Activated T-helper 1 cell treated with anti-CD3 and anti-CD28 coated beads, Interleukin-12 subunit alpha, Interleukin-12 subunit beta, Interleukin-2, Interleukin-4 antibody, amounts not matched to agents 30 ng/mL and 10 ng/mL and 1 ng/mL, durations not matched to agents 14 hours and 24 hours and 36 hours (primary cell): ENCODE measurements at regions not wholly inside any gene's neighbourhood (a gene's known extent, or its start where the extent isn't known, plus 50 kb on each side); places are given as distances from the start of the nearest gene placed in this dataset.

Experiments
- DNase-seq: peaks from one replicate; pipeline ENCODE4 v3.0.0; 2021; ENCODE audit warnings: low spot score
- H3K27ac Mint-ChIP-seq: one replicate; pipeline ENCODE4 v1.8.0; 2021; ENCODE audit warnings: mild to moderate bottlenecking, mixed read lengths
- H3K27me3 Mint-ChIP-seq: one replicate; pipeline ENCODE4 v1.8.0; 2022; ENCODE audit warnings: mild to moderate bottlenecking, moderate library complexity, mixed read lengths; ENCODE audit not compliant: insufficient read depth
- H3K36me3 Mint-ChIP-seq: one replicate; pipeline ENCODE4 v1.8.0; 2021; ENCODE audit warnings: low read depth, mixed read lengths
- H3K4me1 Mint-ChIP-seq: one replicate; pipeline ENCODE4 v1.8.0; 2021; ENCODE audit warnings: low read depth, mixed read lengths
- H3K4me3 Mint-ChIP-seq: one replicate; pipeline ENCODE4 v1.8.0; 2021; ENCODE audit warnings: mild to moderate bottlenecking, moderate library complexity, mixed read lengths
- H3K9me3 Mint-ChIP-seq: one replicate; pipeline ENCODE4 v1.8.0; 2021; ENCODE audit warnings: mixed read lengths
- intact Hi-C: fragments of 100-400 bp; cut with micrococcal nuclease; formaldehyde crosslinking; loops from one replicate; pipeline ENCODE4 v1.15.1; 2024

DNA sequence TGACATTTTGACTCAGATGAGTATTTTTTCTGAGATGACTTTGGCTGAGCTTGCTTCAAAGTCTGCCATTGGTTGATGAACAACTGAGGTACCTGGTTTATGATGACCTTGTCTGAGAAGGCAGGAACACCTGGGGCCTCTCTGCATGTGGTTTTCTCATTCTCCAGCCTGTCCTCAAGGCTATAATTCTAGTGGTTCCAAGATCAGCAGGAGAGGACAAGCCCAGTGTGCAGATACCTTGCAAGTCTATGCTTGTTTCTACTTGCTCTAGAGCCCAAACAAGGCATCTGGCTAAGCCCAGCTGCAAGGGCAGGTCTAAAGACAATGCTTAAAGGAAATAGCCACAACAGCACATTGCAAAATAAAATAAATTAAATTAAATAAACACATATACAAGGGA lies 1100.0 kb downstream of the NLGN4Y start:
- no peaks in the 10 kb centered on the region for H3K4me1 Mint-ChIP-seq
- no peak for DNase-seq
- no peaks in the 10 kb centered on the region for H3K36me3 Mint-ChIP-seq
- no peak overlapping the region for H3K27ac Mint-ChIP-seq
- intact Hi-C loops: no loop called here
- no peak overlapping the region for H3K4me3 Mint-ChIP-seq
- H3K9me3 Mint-ChIP-seq: peaks cover 5% of the 10 kb centered on the region
- no peaks in the 10 kb centered on the region for H3K27me3 Mint-ChIP-seq

DNA sequence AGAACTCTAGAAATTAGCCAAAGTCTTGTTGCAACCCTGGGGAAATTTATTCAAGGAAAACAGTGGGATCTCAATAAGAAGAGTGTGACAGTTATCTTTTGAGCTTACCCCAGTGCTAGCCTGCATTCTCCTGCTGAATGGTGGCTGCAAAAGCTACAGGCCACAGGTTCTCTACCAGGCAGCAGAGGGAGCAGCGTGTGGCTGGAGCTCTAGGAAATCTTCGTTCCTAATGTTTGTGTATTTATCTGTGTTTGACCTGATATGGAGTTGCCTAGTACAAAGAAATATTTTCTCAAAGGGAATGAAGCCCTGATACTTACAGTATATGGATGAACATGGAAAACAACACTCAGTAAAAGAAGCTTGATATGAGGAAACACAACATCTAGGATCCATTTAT lies 1100.6 kb downstream of the NLGN4Y start:
- DNase-seq: no peak
- intact Hi-C loops: no loop called here
- H3K36me3 Mint-ChIP-seq: no peaks in the 10 kb centered on the region
- H3K4me3 Mint-ChIP-seq: no peak overlapping the region
- no peaks in the 10 kb centered on the region for H3K27me3 Mint-ChIP-seq
- H3K4me1 Mint-ChIP-seq: no peaks in the 10 kb centered on the region
- no peak overlapping the region for H3K27ac Mint-ChIP-seq
- H3K9me3 Mint-ChIP-seq: no peaks in the 10 kb centered on the region

DNA sequence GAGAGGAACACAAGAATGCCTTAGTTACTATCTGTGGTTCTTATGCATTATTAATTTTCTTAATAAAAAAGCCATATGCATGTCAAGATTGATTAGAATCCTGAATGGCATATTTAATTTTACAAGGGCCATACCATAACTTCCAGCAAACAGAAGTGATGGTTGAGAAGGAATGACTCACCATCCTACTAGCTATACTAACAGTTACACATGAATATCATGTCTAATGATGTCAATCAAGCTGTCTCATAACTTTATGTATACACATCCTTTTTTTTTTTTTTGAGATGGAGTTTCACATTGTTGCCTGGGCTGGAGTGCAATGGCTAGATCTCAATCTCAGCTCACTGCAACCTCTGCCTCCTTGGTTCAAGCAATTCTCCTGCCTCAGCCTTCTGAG lies 1123.9 kb downstream of the NLGN4Y start:
- Mint-ChIP-seq H3K27me3 (no peaks in the 10 kb centered on the region), H3K9me3 (no peaks in the 10 kb centered on the region), H3K36me3 (no peaks in the 10 kb centered on the region), H3K27ac (no peak overlapping the region), H3K4me1 (no peaks in the 10 kb centered on the region), H3K4me3 (no peak overlapping the region)
- DNase-seq: no peak
- intact Hi-C loops: no loop called here

DNA sequence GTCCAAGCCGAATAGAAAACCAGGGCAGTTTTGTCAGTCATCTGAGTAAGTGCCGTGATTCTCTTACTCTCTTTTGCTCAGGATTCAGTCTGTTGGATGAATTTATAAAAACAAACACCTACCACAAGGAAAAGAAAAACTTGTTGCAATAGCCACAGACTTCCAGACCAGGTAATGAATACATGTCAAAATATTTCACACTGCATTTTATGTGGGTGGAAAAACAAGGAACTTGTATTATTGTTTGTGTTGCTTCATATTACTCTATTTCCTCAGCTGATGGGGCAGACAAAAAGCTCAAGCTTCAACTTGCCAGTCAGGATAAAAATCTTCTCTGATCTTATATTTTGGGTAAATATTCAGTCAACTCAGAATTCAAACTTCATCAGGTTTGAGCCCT lies 1125.7 kb downstream of the NLGN4Y start:
- no peak for DNase-seq
- H3K4me3 Mint-ChIP-seq: no peak overlapping the region
- H3K4me1 Mint-ChIP-seq: no peaks in the 10 kb centered on the region
- H3K36me3 Mint-ChIP-seq: no peaks in the 10 kb centered on the region
- H3K9me3 Mint-ChIP-seq: no peaks in the 10 kb centered on the region
- H3K27me3 Mint-ChIP-seq: no peaks in the 10 kb centered on the region
- intact Hi-C loops: no loop called here
- H3K27ac Mint-ChIP-seq: no peak overlapping the region

DNA sequence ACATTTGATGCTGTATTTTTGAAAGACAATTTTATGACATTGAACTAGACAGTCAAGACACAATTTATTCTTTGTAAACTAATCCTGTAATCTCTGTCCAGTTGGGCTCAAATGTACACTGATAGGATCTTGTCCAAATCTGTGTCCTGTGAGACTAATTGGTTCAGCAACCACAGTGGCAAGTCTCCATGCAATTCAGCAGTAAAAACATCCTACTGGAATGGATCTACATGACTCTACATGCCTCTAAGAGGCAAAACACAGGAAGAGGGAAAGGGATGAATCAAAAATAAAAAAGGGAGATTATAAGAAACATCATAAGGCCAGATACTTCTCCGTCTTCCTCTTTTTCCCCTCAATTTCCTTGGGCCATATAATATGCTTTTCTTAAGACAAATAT lies 1164.2 kb downstream of the NLGN4Y start:
- H3K27ac Mint-ChIP-seq: no peak overlapping the region
- no peak overlapping the region for H3K4me3 Mint-ChIP-seq
- no peaks in the 10 kb centered on the region for H3K4me1 Mint-ChIP-seq
- intact Hi-C loops: no loop called here
- H3K36me3 Mint-ChIP-seq: no peaks in the 10 kb centered on the region
- H3K9me3 Mint-ChIP-seq: peaks cover 4% of the 10 kb centered on the region
- DNase-seq: no peak
- H3K27me3 Mint-ChIP-seq: no peaks in the 10 kb centered on the region

DNA sequence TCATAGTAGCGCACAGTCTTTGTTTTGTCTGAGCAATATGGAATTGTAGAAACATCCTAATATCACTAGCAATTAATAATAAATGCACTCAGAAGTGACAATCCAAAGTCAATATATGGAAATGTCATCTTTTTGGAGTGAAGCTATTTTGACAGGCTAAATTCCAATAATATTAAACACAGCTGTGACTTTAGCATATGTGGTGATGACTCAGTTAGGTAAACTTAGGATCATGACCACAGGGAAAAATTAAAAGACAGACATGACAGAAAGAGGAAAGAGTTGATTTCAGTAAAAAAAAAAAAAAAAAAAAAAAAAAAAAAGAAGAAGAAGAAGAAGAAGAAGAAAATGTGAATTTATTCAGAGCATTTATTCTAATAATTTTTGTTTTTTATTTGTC lies 1165.7 kb downstream of the NLGN4Y start:
- H3K27ac Mint-ChIP-seq: no peak overlapping the region
- intact Hi-C loops: no loop called here

DNA sequence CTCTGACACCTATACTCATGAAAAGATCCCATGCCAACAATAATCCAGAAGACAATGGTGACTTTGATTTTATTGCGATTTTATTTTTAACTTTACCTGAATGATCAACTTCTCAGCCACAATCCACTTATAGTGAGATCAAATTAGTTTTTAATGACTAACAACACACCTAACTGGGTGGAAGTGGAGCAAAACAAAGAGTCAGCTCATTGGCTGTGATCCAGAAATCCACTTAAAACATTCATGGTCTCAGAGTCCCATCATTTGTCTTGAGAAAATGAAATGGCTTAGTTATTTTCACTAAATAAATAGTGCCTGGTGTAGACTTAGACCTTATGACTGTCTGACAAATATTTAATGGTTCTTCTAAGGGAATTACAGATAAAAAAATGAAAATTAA lies 1177.8 kb downstream of the NLGN4Y start:
- intact Hi-C loops: no loop called here
- no peaks in the 10 kb centered on the region for H3K36me3 Mint-ChIP-seq
- H3K9me3 Mint-ChIP-seq: no peaks in the 10 kb centered on the region
- no peak overlapping the region for H3K27ac Mint-ChIP-seq
- H3K4me3 Mint-ChIP-seq: no peak overlapping the region
- no peaks in the 10 kb centered on the region for H3K4me1 Mint-ChIP-seq
- H3K27me3 Mint-ChIP-seq: no peaks in the 10 kb centered on the region
- DNase-seq: no peak

More for the DNA sequence above, 1165.7 kb downstream of the NLGN4Y start:
- H3K4me3 Mint-ChIP-seq: no peak overlapping the region
- H3K27me3 Mint-ChIP-seq: no peaks in the 10 kb centered on the region
- H3K4me1 Mint-ChIP-seq: no peaks in the 10 kb centered on the region
- no peaks in the 10 kb centered on the region for H3K36me3 Mint-ChIP-seq
- DNase-seq: no peak
- no peaks in the 10 kb centered on the region for H3K9me3 Mint-ChIP-seq

DNA sequence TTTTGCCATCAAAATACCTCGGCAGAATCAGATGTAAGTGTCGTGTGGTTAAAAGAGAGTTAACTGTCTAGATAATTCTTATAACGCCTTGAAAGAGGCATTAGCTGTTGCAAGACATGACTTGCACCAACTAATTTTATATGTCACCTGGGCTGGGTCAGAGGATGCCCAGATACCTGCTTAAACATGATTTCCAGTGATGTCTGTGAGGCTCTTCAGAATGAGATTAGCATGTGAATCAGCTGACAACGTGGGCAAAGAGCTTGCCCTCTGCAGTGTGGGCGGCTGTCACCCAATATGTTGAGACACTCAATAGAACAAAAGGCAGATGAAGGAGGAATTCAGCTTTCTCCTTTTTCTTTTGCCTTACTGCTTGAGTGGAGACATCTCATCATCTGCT lies 1180.6 kb downstream of the NLGN4Y start:
- Mint-ChIP-seq H3K4me1 (no peaks in the 10 kb centered on the region), H3K27me3 (no peaks in the 10 kb centered on the region), H3K36me3 (no peaks in the 10 kb centered on the region), H3K4me3 (no peak overlapping the region), H3K27ac (no peak overlapping the region), H3K9me3 (no peaks in the 10 kb centered on the region)
- intact Hi-C loops: no loop called here
- no peak for DNase-seq

DNA sequence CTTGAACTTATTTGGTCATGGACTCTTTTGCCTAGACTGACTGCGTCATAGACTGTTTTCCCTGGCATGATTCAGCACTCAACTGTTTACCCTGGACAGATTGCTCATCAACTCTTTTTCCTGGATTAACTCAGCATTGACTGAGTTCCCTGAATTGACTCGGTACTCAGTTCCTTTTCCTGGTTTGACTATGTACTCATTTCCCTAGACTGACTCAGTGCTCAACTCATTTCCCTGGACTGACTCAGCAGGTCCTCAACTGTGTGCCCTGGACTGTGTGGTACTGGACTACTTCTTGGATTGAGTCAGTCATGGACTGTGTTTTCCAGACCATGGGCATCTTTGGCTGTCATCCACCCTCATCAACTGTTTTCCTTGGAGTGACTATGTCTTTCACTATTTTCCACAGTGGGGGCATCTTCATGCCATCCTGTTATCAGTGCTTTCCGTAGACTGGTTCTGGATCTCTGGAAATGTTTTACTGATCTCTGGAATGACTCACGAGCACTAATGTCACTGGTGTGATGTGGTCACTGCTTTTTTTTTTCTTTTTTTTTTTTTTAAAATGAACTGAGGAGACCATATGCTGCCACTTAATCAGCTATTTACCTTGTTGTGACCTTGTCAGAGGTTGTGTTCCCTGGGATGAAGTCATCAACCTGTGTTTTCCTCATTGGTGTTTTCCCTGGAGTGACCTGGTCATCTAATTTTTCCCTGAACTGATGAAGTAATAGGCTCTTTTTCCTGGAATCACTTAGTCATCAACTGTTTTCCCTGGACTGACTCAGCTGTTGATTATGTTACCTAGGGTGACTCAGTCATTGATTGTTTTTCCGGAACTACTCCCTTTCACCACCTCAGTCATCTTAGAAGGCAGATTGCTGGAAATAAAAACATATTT lies 1225.5 kb downstream of the NLGN4Y start:
- H3K27me3 Mint-ChIP-seq: no peaks in the 10 kb centered on the region
- no peak for DNase-seq
- no peaks in the 10 kb centered on the region for H3K4me1 Mint-ChIP-seq
- peaks cover 8% of the 10 kb centered on the region for H3K9me3 Mint-ChIP-seq
- H3K36me3 Mint-ChIP-seq: no peaks in the 10 kb centered on the region
- no peak overlapping the region for H3K27ac Mint-ChIP-seq
- H3K4me3 Mint-ChIP-seq: no peak overlapping the region
- intact Hi-C loops: no loop called here

DNA sequence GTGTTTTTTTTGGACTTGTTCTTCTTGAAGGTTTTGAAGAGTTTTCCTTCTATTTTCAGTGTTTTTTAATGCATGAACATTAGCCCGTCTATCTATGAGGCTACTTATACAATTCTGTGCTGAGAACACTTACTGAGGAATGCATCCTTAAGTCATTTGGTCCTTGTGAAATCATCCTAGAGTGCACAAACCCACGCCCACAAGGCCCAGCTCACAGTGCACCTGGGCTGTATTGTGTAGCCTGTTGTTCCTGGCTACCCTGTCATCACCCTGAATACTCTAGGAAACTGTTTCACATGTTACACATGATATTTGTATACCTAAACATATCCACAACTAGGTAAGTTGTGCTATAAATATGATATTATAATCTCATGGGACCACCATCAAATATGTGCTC lies 1226.7 kb downstream of the NLGN4Y start:
- Mint-ChIP-seq H3K9me3 (peaks cover 8% of the 10 kb centered on the region), H3K4me3 (no peak overlapping the region), H3K36me3 (no peaks in the 10 kb centered on the region), H3K27me3 (no peaks in the 10 kb centered on the region), H3K4me1 (no peaks in the 10 kb centered on the region), H3K27ac (no peak overlapping the region)
- DNase-seq: no peak
- intact Hi-C loops: no loop called here

DNA sequence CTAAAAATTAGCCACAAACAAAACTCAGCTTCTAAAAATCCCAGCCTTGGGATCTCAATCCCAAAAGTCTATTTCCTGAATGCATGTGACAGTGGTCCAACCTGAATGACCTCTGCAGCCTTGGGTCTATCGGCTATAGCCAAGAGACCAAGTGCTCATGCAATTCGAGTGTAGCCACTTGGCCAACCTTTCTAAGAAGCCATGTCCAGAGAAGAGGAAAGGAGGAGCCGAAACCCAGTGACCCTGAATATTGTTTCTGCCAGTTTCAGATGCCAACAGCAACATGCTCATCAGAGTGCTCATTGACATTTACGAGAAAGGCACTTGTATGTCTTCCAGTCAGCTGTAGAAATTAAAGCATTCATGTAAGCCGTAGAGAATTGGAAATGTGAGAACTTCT lies 1231.9 kb downstream of the NLGN4Y start:
- intact Hi-C loops: no loop called here
- no peak for DNase-seq
- no peaks in the 10 kb centered on the region for H3K27me3 Mint-ChIP-seq
- no peaks in the 10 kb centered on the region for H3K36me3 Mint-ChIP-seq
- H3K4me1 Mint-ChIP-seq: no peaks in the 10 kb centered on the region
- no peak overlapping the region for H3K27ac Mint-ChIP-seq
- H3K4me3 Mint-ChIP-seq: no peak overlapping the region
- H3K9me3 Mint-ChIP-seq: no peaks in the 10 kb centered on the region

DNA sequence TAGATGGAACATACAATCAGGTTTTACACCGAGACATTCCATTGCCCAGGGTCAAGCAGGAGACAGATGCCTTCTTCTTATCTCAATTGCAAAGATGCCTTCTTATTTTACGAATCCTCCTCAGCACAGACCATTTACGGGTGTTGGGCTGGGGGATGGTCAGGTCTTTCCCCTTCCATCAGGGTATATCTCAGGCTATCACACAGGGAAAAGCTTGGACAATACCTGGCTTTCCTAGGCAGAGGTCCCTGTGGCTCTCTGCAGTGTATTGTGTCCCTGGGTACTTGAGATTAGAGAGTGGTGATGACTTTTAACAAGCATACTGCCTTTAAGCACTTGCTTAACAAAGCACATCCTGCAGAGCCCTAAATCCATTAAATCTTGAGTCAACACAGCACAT lies 1249.2 kb downstream of the NLGN4Y start:
- H3K9me3 Mint-ChIP-seq: no peaks in the 10 kb centered on the region
- H3K4me3 Mint-ChIP-seq: no peak overlapping the region
- H3K27ac Mint-ChIP-seq: no peak overlapping the region
- no peaks in the 10 kb centered on the region for H3K36me3 Mint-ChIP-seq
- DNase-seq: no peak
- no peaks in the 10 kb centered on the region for H3K27me3 Mint-ChIP-seq
- intact Hi-C loops: no loop called here
- no peaks in the 10 kb centered on the region for H3K4me1 Mint-ChIP-seq

DNA sequence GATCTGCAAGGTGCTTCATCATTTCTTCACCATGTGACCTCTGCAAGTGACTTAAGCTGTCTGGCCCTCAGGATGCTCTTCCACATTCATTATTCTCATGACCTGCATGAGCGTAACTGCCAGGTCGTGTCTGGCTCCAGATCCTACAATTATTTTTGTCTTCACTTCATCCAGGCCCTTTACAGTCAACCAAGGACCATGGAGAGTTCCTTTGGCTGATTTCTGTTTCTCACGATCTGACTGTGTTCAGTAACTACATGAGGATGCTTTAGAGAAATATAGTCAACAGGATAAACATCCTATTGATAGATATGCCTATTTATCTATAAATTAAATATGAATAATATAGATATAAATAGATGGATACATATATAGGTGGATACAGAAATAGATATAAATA lies 1251.6 kb downstream of the NLGN4Y start:
- Mint-ChIP-seq H3K36me3 (no peaks in the 10 kb centered on the region), H3K9me3 (no peaks in the 10 kb centered on the region), H3K4me1 (no peaks in the 10 kb centered on the region), H3K27me3 (no peaks in the 10 kb centered on the region), H3K4me3 (no peak overlapping the region), H3K27ac (no peak overlapping the region)
- intact Hi-C loops: no loop called here
- DNase-seq: no peak

DNA sequence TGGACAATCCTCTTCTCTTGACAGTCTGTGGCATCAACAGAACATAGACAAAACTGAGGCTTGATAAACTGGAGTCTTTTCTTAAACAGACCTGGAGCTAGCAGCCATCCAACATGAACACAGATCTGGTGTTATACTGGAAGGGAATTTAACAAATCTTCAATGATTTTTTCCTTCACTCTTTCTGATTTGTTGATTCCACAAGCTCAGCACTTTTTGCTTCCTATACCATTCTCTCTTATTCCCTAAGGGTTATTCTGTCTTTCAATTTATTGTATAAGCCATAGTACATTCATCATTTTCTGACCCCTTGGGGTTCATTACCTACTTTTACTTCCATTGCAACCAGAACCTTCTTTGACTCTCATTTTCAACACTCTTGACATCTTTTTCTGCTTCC lies 1255.6 kb downstream of the NLGN4Y start:
- intact Hi-C loops: no loop called here
- Mint-ChIP-seq H3K36me3 (no peaks in the 10 kb centered on the region), H3K4me3 (no peak overlapping the region), H3K27me3 (no peaks in the 10 kb centered on the region), H3K4me1 (no peaks in the 10 kb centered on the region), H3K9me3 (no peaks in the 10 kb centered on the region), H3K27ac (no peak overlapping the region)
- no peak for DNase-seq
